ENCODE measurements at regions not wholly inside any gene's neighbourhood (a gene's known extent, or its start where the extent isn't known, plus 50 kb on each side); places are given as distances from the start of the nearest gene placed in this dataset.

DNA sequence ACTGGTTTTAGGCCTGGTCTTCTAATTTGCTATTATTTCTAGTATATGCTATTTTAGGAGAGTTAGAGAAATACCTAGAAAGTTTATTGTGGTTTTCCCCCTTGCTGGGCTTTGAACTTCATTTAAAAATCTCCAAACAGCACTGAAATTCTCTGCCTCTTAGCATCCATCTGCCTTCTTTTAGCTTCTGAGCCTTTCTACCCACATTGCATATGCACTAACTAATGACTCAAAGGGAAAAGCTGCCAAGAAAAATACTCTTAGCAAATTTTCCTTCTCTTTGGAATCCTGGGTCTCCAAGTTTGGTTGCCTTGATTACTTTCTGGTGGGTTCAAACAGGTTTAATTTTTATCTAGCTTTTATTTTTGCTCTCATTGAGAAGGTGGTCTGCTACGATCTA is 408.4 kb upstream of the PTBP2 start:
- H3K27ac ChIP-seq = no peak overlapping the region
- no peak for TF ChIP-seq ZFX (IDR thresholded peaks at IDR 0.05; ENCODE audit: borderline replicate concordance)
- TF ChIP-seq, protein P1, sequence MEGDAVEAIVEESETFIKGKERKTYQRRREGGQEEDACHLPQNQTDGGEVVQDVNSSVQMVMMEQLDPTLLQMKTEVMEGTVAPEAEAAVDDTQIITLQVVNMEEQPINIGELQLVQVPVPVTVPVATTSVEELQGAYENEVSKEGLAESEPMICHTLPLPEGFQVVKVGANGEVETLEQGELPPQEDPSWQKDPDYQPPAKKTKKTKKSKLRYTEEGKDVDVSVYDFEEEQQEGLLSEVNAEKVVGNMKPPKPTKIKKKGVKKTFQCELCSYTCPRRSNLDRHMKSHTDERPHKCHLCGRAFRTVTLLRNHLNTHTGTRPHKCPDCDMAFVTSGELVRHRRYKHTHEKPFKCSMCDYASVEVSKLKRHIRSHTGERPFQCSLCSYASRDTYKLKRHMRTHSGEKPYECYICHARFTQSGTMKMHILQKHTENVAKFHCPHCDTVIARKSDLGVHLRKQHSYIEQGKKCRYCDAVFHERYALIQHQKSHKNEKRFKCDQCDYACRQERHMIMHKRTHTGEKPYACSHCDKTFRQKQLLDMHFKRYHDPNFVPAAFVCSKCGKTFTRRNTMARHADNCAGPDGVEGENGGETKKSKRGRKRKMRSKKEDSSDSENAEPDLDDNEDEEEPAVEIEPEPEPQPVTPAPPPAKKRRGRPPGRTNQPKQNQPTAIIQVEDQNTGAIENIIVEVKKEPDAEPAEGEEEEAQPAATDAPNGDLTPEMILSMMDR (IDR thresholded peaks at IDR 0.05) = no peak

DNA sequence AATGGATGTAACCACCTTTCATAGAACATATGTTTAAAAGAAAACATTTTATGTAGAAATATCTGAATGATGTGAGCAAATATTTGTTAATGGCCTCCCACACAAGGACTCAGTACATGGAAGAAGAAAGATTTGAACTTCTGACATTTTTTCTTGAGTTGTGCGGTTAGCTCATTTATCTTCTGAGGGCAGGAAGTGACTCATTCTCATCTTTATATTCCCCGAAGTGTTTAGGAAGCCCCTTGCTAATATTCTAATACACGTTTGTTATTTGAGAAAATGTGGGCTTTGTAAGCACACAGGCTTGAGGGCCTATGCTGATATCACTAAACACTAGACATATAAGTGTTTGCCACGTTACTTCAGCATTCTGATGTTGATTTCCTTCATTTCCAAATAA is 392.5 kb upstream of the PTBP2 start:
- TF ChIP-seq, protein P1 (IDR thresholded peaks at IDR 0.05) = no peak
- TF ChIP-seq ZFX (IDR thresholded peaks at IDR 0.05; ENCODE audit: borderline replicate concordance) = no peak
- H3K27ac ChIP-seq = no peak overlapping the region

DNA sequence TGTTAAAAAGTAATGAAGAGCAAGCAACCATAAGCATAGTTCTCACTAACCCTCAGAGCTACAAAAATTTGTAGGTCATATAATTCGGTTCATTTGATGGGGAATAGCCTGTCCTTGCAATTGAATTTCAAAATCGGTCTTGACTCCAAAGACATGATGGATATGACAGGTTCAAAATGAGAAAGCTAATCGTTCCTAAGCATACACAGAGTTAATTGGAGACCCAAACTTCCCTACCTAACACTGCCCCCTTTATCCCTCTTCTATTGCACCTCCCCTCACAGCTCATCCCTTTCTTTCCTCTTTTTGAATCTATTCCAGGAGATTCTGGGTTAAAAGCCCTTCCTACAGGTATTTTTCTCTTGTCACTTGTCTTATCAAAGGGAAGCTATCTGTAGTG is 390.0 kb upstream of the PTBP2 start:
- no peak overlapping the region for H3K27ac ChIP-seq

DNA sequence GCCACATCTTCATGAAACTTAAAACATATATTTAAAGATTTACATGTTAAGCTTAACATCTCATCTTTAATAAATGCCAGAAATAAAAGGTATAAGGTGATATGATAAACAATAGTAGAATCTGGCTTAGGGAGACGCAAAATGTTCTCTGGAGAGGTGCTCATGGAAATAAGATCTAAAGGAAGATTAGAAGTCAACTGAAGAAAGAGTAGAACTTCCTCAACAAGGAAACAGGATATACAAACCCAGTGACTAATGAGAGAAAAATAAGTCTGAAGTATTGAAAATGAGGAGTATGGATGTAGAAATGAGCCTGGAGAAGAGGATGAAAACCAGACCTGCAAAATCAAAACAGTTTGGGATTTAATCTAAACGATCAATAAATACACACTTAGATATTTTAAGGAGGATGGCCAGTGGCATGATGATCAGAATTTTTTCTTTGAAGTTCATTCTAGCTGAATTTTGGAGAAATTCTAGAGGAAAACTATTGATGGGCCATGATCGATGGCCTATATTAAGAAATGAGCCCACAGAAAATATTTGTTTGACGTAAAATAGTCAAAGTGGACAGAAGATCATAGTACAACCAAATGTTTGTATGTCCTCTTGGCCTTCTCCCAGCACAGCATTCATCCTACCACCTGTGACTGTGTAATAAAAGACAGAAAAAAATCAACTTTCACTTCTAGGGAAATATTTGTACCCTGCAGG is 387.9 kb upstream of the PTBP2 start:
- TF ChIP-seq ZFX (IDR thresholded peaks at IDR 0.05; ENCODE audit: borderline replicate concordance) = no peak
- TF ChIP-seq, protein P1 (IDR thresholded peaks at IDR 0.05) = no peak
- no peak overlapping the region for H3K27ac ChIP-seq

More for the DNA sequence above, 390.0 kb upstream of the PTBP2 start:
- TF ChIP-seq, protein P1 (IDR thresholded peaks at IDR 0.05) = no peak
- TF ChIP-seq ZFX (IDR thresholded peaks at IDR 0.05; ENCODE audit: borderline replicate concordance) = no peak

DNA sequence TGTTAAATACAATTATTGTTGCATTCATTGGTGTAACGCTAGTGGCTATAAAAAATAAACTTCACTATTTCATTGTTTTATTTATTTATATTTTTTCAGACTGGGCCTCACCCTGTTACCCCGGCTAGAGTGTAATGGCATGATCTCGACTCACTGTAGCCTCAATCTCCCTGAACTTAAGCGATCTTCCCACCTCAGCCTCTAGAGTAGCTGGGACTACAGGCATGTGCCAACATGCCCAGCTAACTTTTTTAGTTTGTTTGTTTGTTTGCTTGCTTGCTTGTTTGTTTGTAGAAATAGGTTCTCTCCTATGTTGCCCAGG is 387.4 kb upstream of the PTBP2 start:
- TF ChIP-seq ZFX (IDR thresholded peaks at IDR 0.05; ENCODE audit: borderline replicate concordance) = no peak
- TF ChIP-seq, protein P1 (IDR thresholded peaks at IDR 0.05) = no peak
- no peak overlapping the region for H3K27ac ChIP-seq

DNA sequence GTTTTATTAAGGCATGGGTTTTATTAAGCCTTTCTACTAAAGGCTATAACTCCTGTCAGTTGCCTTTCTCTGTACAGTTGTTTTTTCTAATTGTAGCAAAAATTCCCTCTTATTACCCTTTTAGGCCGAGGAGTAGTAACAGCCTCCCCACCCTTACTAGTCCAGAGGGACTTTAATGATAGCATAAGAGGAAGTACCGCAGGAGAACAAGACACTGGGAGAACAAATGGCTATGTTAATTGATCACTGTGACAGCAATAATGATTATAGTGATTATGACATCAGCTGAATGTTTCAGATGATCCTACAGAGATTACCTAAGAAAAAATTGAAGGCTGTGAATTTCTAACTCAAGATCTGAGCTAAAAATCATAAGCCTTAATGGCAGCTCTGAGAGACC is 383.0 kb upstream of the PTBP2 start:
- H3K27ac ChIP-seq = no peak overlapping the region
- TF ChIP-seq ZFX (IDR thresholded peaks at IDR 0.05; ENCODE audit: borderline replicate concordance) = no peak
- TF ChIP-seq, protein P1 (IDR thresholded peaks at IDR 0.05) = no peak

DNA sequence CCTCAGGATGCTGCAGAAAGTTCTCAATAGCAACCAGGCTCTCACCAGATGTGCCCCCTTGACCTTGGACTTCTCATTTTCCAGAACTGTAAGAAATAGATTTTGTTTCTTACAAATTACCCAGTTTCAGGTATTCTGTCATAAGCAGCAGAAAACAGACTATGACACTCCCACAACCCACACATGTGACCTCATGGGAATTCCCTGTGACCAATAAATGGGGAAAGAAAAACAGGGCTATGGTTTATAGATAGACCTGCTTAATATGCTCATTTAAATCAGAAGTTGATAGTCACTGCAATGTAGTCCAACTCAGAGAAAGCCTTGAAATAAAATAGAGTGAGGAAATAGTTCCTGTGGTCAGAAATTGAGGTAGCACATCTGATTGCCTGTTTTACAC is 380.9 kb upstream of the PTBP2 start:
- no peak overlapping the region for H3K27ac ChIP-seq
- TF ChIP-seq, protein P1 (IDR thresholded peaks at IDR 0.05) = no peak
- no peak for TF ChIP-seq ZFX (IDR thresholded peaks at IDR 0.05; ENCODE audit: borderline replicate concordance)
